ENCODE measurements at regions not wholly inside any gene's neighbourhood (a gene's known extent, or its start where the extent isn't known, plus 50 kb on each side); places are given as distances from the start of the nearest gene placed in this dataset.

- no TSS peak for BruUV-seq (replicated peaks)
- ChIA-PET POLR2A (no interaction called here), CTCF (ENCODE audit: low intra/inter-chr PET ratio, low total read pairs) (no interaction called here)
- Histone ChIP-seq H4K20me1 (ENCODE audit: insufficient read depth, low read length) (no peaks in the 10 kb centered on the region), H3K9ac (ENCODE audit: insufficient read depth, low read depth, low read length) (no peak overlapping the region), H3K4me2 (ENCODE audit: low read depth, low read length) (no peak overlapping the region), H3K9me3 (ENCODE audit: low read length) (no peaks in the 10 kb centered on the region), H3K79me2 (ENCODE audit: insufficient read depth, low read length) (no peaks in the 10 kb centered on the region), H3K27me3 (ENCODE audit: control insufficient read depth in 1 of 2, insufficient read depth in 2 of 2, low read length in 2 of 2) (peaks cover 4 to 29% of the 10 kb centered on the region in 2 experiments; a peak in 4 of 5 replicates), H2AFZ (ENCODE audit: low read length) (no peak overlapping the region), H3K4me3 (replicated peaks in 1 of 3; ENCODE audit: insufficient read depth in 1 of 3, low read depth in 2 of 3, low read length in 3 of 3) (no peak overlapping the region), H3K36me3 (replicated peaks in 1 of 2; ENCODE audit: control insufficient read depth in 1 of 2, insufficient read depth in 2 of 2, low read length in 2 of 2) (no peaks in the 10 kb centered on the region), H3K4me1 (ENCODE audit: insufficient read depth, low read length) (no peaks in the 10 kb centered on the region), H3K27ac (ENCODE audit: extremely low read length, insufficient read depth, low read length) (no peak overlapping the region)
- WGBS (ENCODE audit: low lambda C conversion rate) = 56% methylated on average over 11 of the region's 11 CpGs
- intact Hi-C loops (cut with micrococcal nuclease; ENCODE audit: unreplicated experiment) (no loop called here), in situ Hi-C loops (cut with HindIII; ENCODE audit: extremely low pct_ligation_motif_present, low pct_unique_long_range_greater_than_20kb) (no loop called here)
- DNase-seq (ENCODE audit: low spot score) (no peak), FAIRE-seq (no peak), ATAC-seq (no peak)
- TF ChIP-seq MAFF (IDR thresholded peaks at IDR 0.05; ENCODE audit: low read depth, low read length) (peak; percentile 63; the same call in 1 of the 2 replicates), ASH2L (IDR thresholded peaks at IDR 0.05; ENCODE audit: insufficient read length, low read depth, low read length) (no peak), MAFK (conservative IDR thresholded peaks at IDR 0.05 in 1 of 2, IDR thresholded peaks at IDR 0.05 in 1 of 2; ENCODE audit: low read length in 2 of 2) (peak; percentile 67 to 73; a peak in 3 of 4 replicates)
Measured at GRCh38 chr5:154570572-154571324, 92.7 kb upstream of the HAND1 start.

GRCh38 chr5:154568589-154568988 is 90.6 kb upstream of the HAND1 start:
- no peak overlapping the region for H2AFZ ChIP-seq (ENCODE audit: low read length)
- intact Hi-C loops (cut with micrococcal nuclease; ENCODE audit: unreplicated experiment) (no loop called here), in situ Hi-C loops (cut with HindIII; ENCODE audit: extremely low pct_ligation_motif_present, low pct_unique_long_range_greater_than_20kb) (no loop called here)
- no peak for DNase-seq (ENCODE audit: low spot score)
- H3K27me3 ChIP-seq (ENCODE audit: control insufficient read depth in 1 of 2, insufficient read depth in 2 of 2, low read length in 2 of 2) = peaks cover 4 to 19% of the 10 kb centered on the region in 2 experiments; a peak in 3 of 5 replicates
- no peaks in the 10 kb centered on the region for H3K79me2 ChIP-seq (ENCODE audit: insufficient read depth, low read length)
- CTCF ChIA-PET (ENCODE audit: low intra/inter-chr PET ratio, low total read pairs) = no interaction called here
- POLR2A ChIA-PET = no interaction called here
- no peak overlapping the region for H3K4me2 ChIP-seq (ENCODE audit: low read depth, low read length)
- BruUV-seq (replicated peaks) = no TSS peak
- no peak overlapping the region for H3K4me3 ChIP-seq (replicated peaks in 1 of 3; ENCODE audit: insufficient read depth in 1 of 3, low read depth in 2 of 3, low read length in 3 of 3)
- no peaks in the 10 kb centered on the region for H3K9me3 ChIP-seq (ENCODE audit: low read length)
- no peaks in the 10 kb centered on the region for H3K4me1 ChIP-seq (ENCODE audit: insufficient read depth, low read length)
- H4K20me1 ChIP-seq (ENCODE audit: insufficient read depth, low read length) = no peaks in the 10 kb centered on the region
- TF ChIP-seq XBP1 (CRISPR knock-in tag; IDR thresholded peaks at IDR 0.05) (no peak), EEA1 (CRISPR knock-in tag; IDR thresholded peaks at IDR 0.05; ENCODE audit: borderline replicate concordance) (no peak), CREB3 (CRISPR knock-in tag; IDR thresholded peaks at IDR 0.05) (no peak), SETDB1 (CRISPR knock-in tag; IDR thresholded peaks at IDR 0.05; ENCODE audit: borderline replicate concordance) (no peak), SALL2 (CRISPR knock-in tag; IDR thresholded peaks at IDR 0.05) (no peak), NAIF1 (CRISPR knock-in tag; IDR thresholded peaks at IDR 0.05; ENCODE audit: borderline replicate concordance) (no peak), ZBTB25 (CRISPR knock-in tag; IDR thresholded peaks at IDR 0.05) (no peak), CBX1 (IDR thresholded peaks at IDR 0.05; ENCODE audit: low read depth) (no peak), NR2C2 (CRISPR knock-in tag; IDR thresholded peaks at IDR 0.05; ENCODE audit: borderline replicate concordance) (no peak), NFATC3 (CRISPR knock-in tag; IDR thresholded peaks at IDR 0.05) (no peak), ZNF766 (CRISPR knock-in tag; IDR thresholded peaks at IDR 0.05; ENCODE audit: borderline replicate concordance) (no peak), TOPORS (CRISPR knock-in tag; IDR thresholded peaks at IDR 0.05) (no peak), ZNF567 (CRISPR knock-in tag; IDR thresholded peaks at IDR 0.05; ENCODE audit: borderline replicate concordance) (no peak), JARID2 (CRISPR knock-in tag; IDR thresholded peaks at IDR 0.05; ENCODE audit: insufficient replicate concordance) (no peak)
- no peaks in the 10 kb centered on the region for H3K36me3 ChIP-seq (replicated peaks in 1 of 2; ENCODE audit: control insufficient read depth in 1 of 2, insufficient read depth in 2 of 2, low read length in 2 of 2)
- no peak overlapping the region for H3K27ac ChIP-seq (ENCODE audit: extremely low read length, insufficient read depth, low read length)
- no peak overlapping the region for H3K9ac ChIP-seq (ENCODE audit: insufficient read depth, low read depth, low read length)
- FAIRE-seq = no peak
- no peak for ATAC-seq
- whole genome bisulfite sequencing (ENCODE audit: low lambda C conversion rate) = 14% methylated on average over 6 of the region's 6 CpGs
